Stimulated activated CD4-positive, alpha-beta T cell treated with anti-CD3 and anti-CD28 coated beads, Interleukin-12 subunit alpha, Interleukin-12 subunit beta, amount 100 ng/mL, for 24 hours (primary cell): ENCODE measurements at regions not wholly inside any gene's neighbourhood (a gene's known extent, or its start where the extent isn't known, plus 50 kb on each side); places are given as distances from the start of the nearest gene placed in this dataset.
"Not testable (repeated sequence)": the region's sequence is repeated elsewhere in the genome, so short reads cannot be mapped to it uniquely, and the experiment has no call there.

Experiments
- DNase-seq, 2 experiments: peaks; one replicate each; pipeline ENCODE4 v3.0.0-alpha.2; 2020; ENCODE audit warnings: low read depth in 2 of 2

GRCh38 chrX:31014474-31014873 is 57.4 kb downstream of the FTHL17 start:
- not testable (repeated sequence) for DNase-seq

- no peak for DNase-seq
Observed at GRCh38 chrX:31012509-31013025, 59.3 kb downstream of the FTHL17 start.

GRCh38 chrX:31007321-31007720 is 64.5 kb downstream of the FTHL17 start:
- DNase-seq: no peak

- DNase-seq: no peak
Observed at GRCh38 chrX:31006027-31006426, 65.8 kb downstream of the FTHL17 start.

- no peak for DNase-seq
Observed at GRCh38 chrX:30997411-30997810, 74.4 kb downstream of the FTHL17 start.

GRCh38 chrX:30995705-30996104 is 76.1 kb downstream of the FTHL17 start:
- DNase-seq: no peak

GRCh38 chrX:30995060-30995700 is 76.7 kb downstream of the FTHL17 start:
- no peak for DNase-seq

GRCh38 chrX:30994018-30994417 is 77.8 kb downstream of the FTHL17 start:
- not testable (repeated sequence) for DNase-seq

GRCh38 chrX:30992381-30992904 is 79.4 kb downstream of the FTHL17 start:
- no peak for DNase-seq

- no peak for DNase-seq
Observed at GRCh38 chrX:30990361-30990760, 81.5 kb downstream of the FTHL17 start.

- no peak for DNase-seq
Observed at GRCh38 chrX:30982467-30982866, 89.4 kb downstream of the FTHL17 start.

GRCh38 chrX:30981968-30982367 is 89.9 kb downstream of the FTHL17 start:
- no peak for DNase-seq

- DNase-seq: no peak
Observed at GRCh38 chrX:30979271-30979670, 90.2 kb upstream of the TAB3 start.

GRCh38 chrX:30975467-30975866 is 86.4 kb upstream of the TAB3 start:
- no peak for DNase-seq

GRCh38 chrX:30973784-30974427 is 84.9 kb upstream of the TAB3 start:
- DNase-seq: no peak

- DNase-seq: peak in 1 of 2 experiments; percentile 2
Observed at GRCh38 chrX:30971774-30972603, 82.9 kb upstream of the TAB3 start.

- DNase-seq: no peak
Observed at GRCh38 chrX:30967516-30967915, 78.5 kb upstream of the TAB3 start.

GRCh38 chrX:30965767-30966166 is 76.7 kb upstream of the TAB3 start:
- no peak for DNase-seq

- DNase-seq: no peak
Observed at GRCh38 chrX:30961387-30962174, 72.5 kb upstream of the TAB3 start.

- DNase-seq: no peak
Observed at GRCh38 chrX:30957753-30958152, 68.7 kb upstream of the TAB3 start.

GRCh38 chrX:30955687-30956086 is 66.6 kb upstream of the TAB3 start:
- DNase-seq: no peak
